PC-3 (cell line): ENCODE measurements at regions not wholly inside any gene's neighbourhood (a gene's known extent, or its start where the extent isn't known, plus 50 kb on each side); places are given as distances from the start of the nearest gene placed in this dataset.

Source experiments
- ATAC-seq: fragments of 200-7000 bp; cut with Tn5 transposase; 2 replicates; pipeline ENCODE4 v1.9.1; 2020; ENCODE audit warnings: mild to moderate bottlenecking, moderate library complexity
- BruUV-seq: library from RNA; stranded (reverse); fragments of 400-500 nt; replicated peaks from 2 replicates; lab custom pipeline; 2021; lab: Mats Ljungman, UMichigan
- CTCF ChIA-PET: fragments of 300-600 bp; sonication (Branson Sonifier 250); formaldehyde crosslinking; loops from one replicate; lab custom pipeline; 2022; ENCODE audit warnings: antibody characterized with exemption; lab: Charles Lee
- POLR2A ChIA-PET: fragments of 300-600 bp; sonication (Branson Sonifier 250); formaldehyde crosslinking; loops from one replicate; lab custom pipeline; 2022; ENCODE audit warnings: antibody characterized with exemption; ENCODE audit not compliant: unreplicated experiment; lab: Charles Lee
- DNase-seq: peaks from one replicate; pipeline ENCODE4 v3.0.0-alpha.2; 2015
- H2AFZ ChIP-seq: fragments of 300-600 bp; sonication (generic); 2 replicates; pipeline ENCODE4 v1.6.0; 2016; ENCODE audit warnings: antibody characterized with exemption, low read length
- H3F3A ChIP-seq: fragments of 300-600 bp; sonication (generic); one replicate; pipeline ENCODE4 v1.6.0; 2017; ENCODE audit warnings: antibody characterized with exemption, low read length, control low read depth, mild to moderate bottlenecking; ENCODE audit not compliant: unreplicated experiment
- H3K27ac ChIP-seq: fragments of 300-600 bp; sonication (generic); 2 replicates; pipeline ENCODE4 v1.5.1; 2016; ENCODE audit warnings: mild to moderate bottlenecking, low read length
- H3K27me3 ChIP-seq: fragments of 300-600 bp; sonication (generic); 2 replicates; pipeline ENCODE4 v1.6.1; 2016; ENCODE audit warnings: low read length, mixed read lengths
- H3K36me3 ChIP-seq: fragments of 300-600 bp; sonication (generic); 2 replicates; pipeline ENCODE4 v1.6.1; 2016; ENCODE audit warnings: low read depth, mixed run types, low read length, mixed read lengths
- H3K4me1 ChIP-seq: fragments of 300-600 bp; sonication (generic); 2 replicates; pipeline ENCODE4 v1.5.1; 2016; ENCODE audit warnings: low read length; ENCODE audit not compliant: insufficient read depth
- H3K4me2 ChIP-seq: fragments of 300-600 bp; sonication (generic); 2 replicates; pipeline ENCODE4 v1.6.0; 2016; ENCODE audit warnings: low read length
- H3K4me3 ChIP-seq: fragments of 300-600 bp; sonication (generic); 2 replicates; pipeline ENCODE4 v1.5.1; 2016; ENCODE audit warnings: mild to moderate bottlenecking, low read length, mixed read lengths
- H3K79me2 ChIP-seq: fragments of 300-600 bp; sonication (generic); 2 replicates; pipeline ENCODE4 v1.6.1; 2017; ENCODE audit warnings: low read length, mixed read lengths
- H3K9ac ChIP-seq: fragments of 300-600 bp; sonication (generic); 2 replicates; pipeline ENCODE4 v1.6.0; 2016; ENCODE audit warnings: mild to moderate bottlenecking, low read length
- H3K9me2 ChIP-seq: fragments of 300-600 bp; sonication (generic); replicated peaks from 2 replicates; pipeline ENCODE4 v1.6.1; 2016; ENCODE audit warnings: mixed run types, low read length, mixed read lengths
- H3K9me3 ChIP-seq: fragments of 300-600 bp; sonication (generic); 2 replicates; pipeline ENCODE4 v1.6.1; 2016; ENCODE audit warnings: low read length, mixed read lengths
- H4K20me1 ChIP-seq: fragments of 300-600 bp; sonication (generic); 2 replicates; pipeline ENCODE4 v1.6.1; 2016; ENCODE audit warnings: low read length, mixed read lengths
- CTCF ChIP-seq: fragments of 300-600 bp; sonication (generic); conservative IDR thresholded peaks from 2 replicates; pipeline ENCODE4 v1.5.1; 2017; ENCODE audit warnings: antibody characterized with exemption, low read depth, mild to moderate bottlenecking, low read length
- EZH2 ChIP-seq: fragments of 300-600 bp; sonication (generic); IDR thresholded peaks from one replicate; pipeline ENCODE4 v1.6.1; 2017; ENCODE audit warnings: antibody characterized with exemption, mild to moderate bottlenecking, low read length; ENCODE audit not compliant: unreplicated experiment
- EZH2phosphoT487 ChIP-seq: fragments of 300-600 bp; sonication (generic); IDR thresholded peaks from 2 replicates; pipeline ENCODE4 v1.6.1; 2018; ENCODE audit warnings: mild to moderate bottlenecking, antibody characterized with exemption, low read length, borderline replicate concordance
- intact Hi-C: fragments of 100-400 bp; cut with micrococcal nuclease; formaldehyde crosslinking; loops from 2 replicates; pipeline ENCODE4 v1.9.0; 2023

- H3K9me3 ChIP-seq: no peaks in the 10 kb centered on the region
- H3K36me3 ChIP-seq: no peaks in the 10 kb centered on the region
- ATAC-seq (no peak), DNase-seq (no peak)
- POLR2A ChIA-PET: no interaction called here
- H3K4me3 ChIP-seq: no peak overlapping the region
- no peaks in the 10 kb centered on the region for H3K4me1 ChIP-seq
- H2AFZ ChIP-seq: no peak overlapping the region
- H3K9me2 ChIP-seq: no peaks in the 10 kb centered on the region
- H3K9ac ChIP-seq: no peak overlapping the region
- H3F3A ChIP-seq: no peaks in the 10 kb centered on the region
- H3K4me2 ChIP-seq: no peak overlapping the region
- no peaks in the 10 kb centered on the region for H3K27me3 ChIP-seq
- no peaks in the 10 kb centered on the region for H3K79me2 ChIP-seq
- CTCF ChIA-PET: no interaction called here
- no TSS peak for BruUV-seq
- no peak overlapping the region for H3K27ac ChIP-seq
- TF ChIP-seq EZH2: no peak
- TF ChIP-seq EZH2phosphoT487: no peak
- TF ChIP-seq CTCF: no peak
- intact Hi-C loops: no loop called here
- no peaks in the 10 kb centered on the region for H4K20me1 ChIP-seq
These were observed 227.2 kb downstream of the SLC6A15 start for GRCh38 chr12:84685379-84685778.

GRCh38 chr12:84676787-84677186, 235.8 kb downstream of the SLC6A15 start:
- no peaks in the 10 kb centered on the region for H4K20me1 ChIP-seq
- TF ChIP-seq EZH2phosphoT487 (no peak), EZH2 (no peak), CTCF (no peak)
- H3K9ac ChIP-seq: no peak overlapping the region
- H3K9me2 ChIP-seq: no peaks in the 10 kb centered on the region
- ChIA-PET CTCF (no interaction called here), POLR2A (no interaction called here)
- H3K36me3 ChIP-seq: no peaks in the 10 kb centered on the region
- ATAC-seq (peak; percentile 94), DNase-seq (peak; percentile 19)
- no peaks in the 10 kb centered on the region for H3K27me3 ChIP-seq
- no peak overlapping the region for H3K27ac ChIP-seq
- no peak overlapping the region for H3K4me3 ChIP-seq
- no peaks in the 10 kb centered on the region for H3K4me1 ChIP-seq
- BruUV-seq: no TSS peak
- H3K9me3 ChIP-seq: no peaks in the 10 kb centered on the region
- no peak overlapping the region for H2AFZ ChIP-seq
- no peaks in the 10 kb centered on the region for H3F3A ChIP-seq
- no peak overlapping the region for H3K4me2 ChIP-seq
- no peaks in the 10 kb centered on the region for H3K79me2 ChIP-seq
- intact Hi-C loops: no loop called here

GRCh38 chr12:84661786-84662185, 250.8 kb downstream of the SLC6A15 start:
- Histone ChIP-seq H3K9me2 (no peaks in the 10 kb centered on the region), H3K27me3 (no peaks in the 10 kb centered on the region), H3F3A (no peaks in the 10 kb centered on the region), H3K79me2 (no peaks in the 10 kb centered on the region), H2AFZ (peak overlapping the region; percentile 63), H3K4me2 (0 out of 2 replicates have a peak overlapping the region, but pooled peaks have one; percentile 10), H3K27ac (peak overlapping the region; percentile 14; the same call in 1 of the 2 replicates), H3K9me3 (no peaks in the 10 kb centered on the region), H3K9ac (no peak overlapping the region), H3K36me3 (no peaks in the 10 kb centered on the region), H4K20me1 (no peaks in the 10 kb centered on the region), H3K4me3 (no peak overlapping the region), H3K4me1 (peaks cover 11% of the 10 kb centered on the region)
- peak; percentile 55 for DNase-seq
- no peak for TF ChIP-seq CTCF
- no peak for TF ChIP-seq EZH2
- no peak for TF ChIP-seq EZH2phosphoT487
- no TSS peak for BruUV-seq
- ChIA-PET POLR2A (interaction anchor here (0.7 kb wide), 1 partner anchor 12 kb away, joined by 3 read pairs; no protein-coding TSS in a partner anchor), CTCF (no interaction called here)
- ATAC-seq: peak; percentile 87
- intact Hi-C loops: no loop called here
